ENCODE measurements at regions not wholly inside any gene's neighbourhood (a gene's known extent, or its start where the extent isn't known, plus 50 kb on each side); places are given as distances from the start of the nearest gene placed in this dataset.

GRCh38 chr5:167855818-167856217 is 435.6 kb upstream of the WWC1 start:
- no peak for TF ChIP-seq CTCF (IDR thresholded peaks at IDR 0.05; ENCODE audit: low read length)
- TF ChIP-seq EZH2 (IDR thresholded peaks at IDR 0.05; ENCODE audit: borderline replicate concordance, low read length) = no peak
